Vagina (tissue), 2 donors: ENCODE measurements at regions not wholly inside any gene's neighbourhood (a gene's known extent, or its start where the extent isn't known, plus 50 kb on each side); places are given as distances from the start of the nearest gene placed in this dataset.

Experiments used
- DNase-seq, 2 donors: peaks; one replicate each; pipeline ENCODE4 v3.0.0-alpha.2; 2017; ENCODE audit errors: extremely low spot score in 2 of 2
- H3K27ac ChIP-seq: fragments of 200-600 bp; sonication (generic); one replicate; pipeline ENCODE4 v1.5.1; 2019
- H3K27me3 ChIP-seq: fragments of 200-600 bp; sonication (generic); one replicate; pipeline ENCODE4 v1.5.1; 2019
- H3K36me3 ChIP-seq, 2 donors: fragments of 200-600 bp; sonication (generic); one replicate each; pipeline ENCODE4 v1.5.1; 2017 to 2019
- H3K4me1 ChIP-seq: fragments of 200-600 bp; sonication (generic); one replicate; pipeline ENCODE4 v1.5.1; 2019
- H3K4me3 ChIP-seq, 2 donors: fragments of 200-600 bp; sonication (generic); 1 replicate in 1 of 2; 2 replicates in 1 of 2; pipeline ENCODE4 v1.5.1; 2016 to 2019
- H3K9me3 ChIP-seq: fragments of 200-600 bp; sonication (generic); one replicate; pipeline ENCODE4 v1.5.1; 2019
- CTCF ChIP-seq, 3 experiments: fragments of 450-650 bp in 2 of 3; fragments of 200-600 bp in 1 of 3; sonication (generic) in 1 of 3; IDR thresholded peaks; one replicate each; pipeline ENCODE4 v1.5.1; 2017 to 2019; ENCODE audit warnings: antibody characterized with exemption in 3 of 3, mild to moderate bottlenecking in 2 of 3, moderate library complexity in 2 of 3
- POLR2A ChIP-seq, 2 donors: fragments of 450-650 bp; IDR thresholded peaks; one replicate each; pipeline ENCODE4 v1.6.1; 2017; ENCODE audit warnings: antibody characterized with exemption in 2 of 2, mild to moderate bottlenecking in 2 of 2, moderate library complexity in 2 of 2
- POLR2AphosphoS5 ChIP-seq, 2 donors: sonication (generic); formaldehyde crosslinking; IDR thresholded peaks; one replicate each; pipeline ENCODE4 v1.9.0; 2017; ENCODE audit warnings: antibody characterized with exemption in 2 of 2, mild to moderate bottlenecking in 2 of 2, low read depth in 1 of 2; ENCODE audit not compliant: insufficient read depth in 1 of 2
- intact Hi-C: fragments of 100-400 bp; cut with DNase I; formaldehyde crosslinking; loops from one replicate; pipeline ENCODE4 v1.15.1; 2023

- peaks cover 19% of the 10 kb centered on the region for H3K4me1 ChIP-seq
- TF ChIP-seq CTCF (IDR thresholded peaks at IDR 0.05), result no peak
- no peak for TF ChIP-seq POLR2A (IDR thresholded peaks at IDR 0.05)
- TF ChIP-seq POLR2AphosphoS5 (IDR thresholded peaks at IDR 0.05; ENCODE audit: insufficient read depth in 1 of 2, low read depth in 1 of 2), result no peak
These were observed 83.9 kb downstream of the BMP4 start for GRCh38 chr14:53872681-53873089.

DNA sequence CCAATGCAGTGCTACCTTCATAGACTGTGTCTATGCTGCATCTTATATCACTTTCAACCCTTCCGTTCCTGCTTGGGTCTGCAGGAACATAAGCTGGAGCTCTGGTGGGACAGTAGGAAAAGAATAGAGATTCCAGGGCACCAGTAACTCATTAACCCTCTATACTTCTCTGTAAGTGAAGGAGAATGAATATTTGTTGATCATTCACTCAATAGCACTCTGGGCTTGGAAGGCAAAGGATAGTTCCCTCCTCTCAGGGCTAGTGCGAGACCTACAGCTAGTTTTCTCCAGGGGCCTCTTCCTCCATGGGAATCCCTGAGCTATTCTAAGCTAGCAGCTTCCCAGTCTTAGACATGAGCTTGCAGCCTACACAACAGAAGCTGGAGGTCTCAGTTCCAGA is 84.7 kb downstream of the BMP4 start:
- H3K36me3 ChIP-seq, result no peaks in the 10 kb centered on the region
- no peaks in the 10 kb centered on the region for H3K9me3 ChIP-seq
- no peak overlapping the region for H3K4me3 ChIP-seq
- H3K27ac ChIP-seq, result no peak overlapping the region
- no peaks in the 10 kb centered on the region for H3K27me3 ChIP-seq
- H3K4me1 ChIP-seq, result peaks cover 19% of the 10 kb centered on the region
- no peak for DNase-seq
- TF ChIP-seq CTCF (IDR thresholded peaks at IDR 0.05), result no peak
- intact Hi-C loops, result no loop called here

More at GRCh38 chr14:53872681-53873089, 83.9 kb downstream of the BMP4 start:
- intact Hi-C loops, result no loop called here
- no peak overlapping the region for H3K4me3 ChIP-seq
- no peaks in the 10 kb centered on the region for H3K27me3 ChIP-seq
- DNase-seq, result no peak
- no peak overlapping the region for H3K27ac ChIP-seq
- H3K9me3 ChIP-seq, result no peaks in the 10 kb centered on the region
- no peaks in the 10 kb centered on the region for H3K36me3 ChIP-seq

DNA sequence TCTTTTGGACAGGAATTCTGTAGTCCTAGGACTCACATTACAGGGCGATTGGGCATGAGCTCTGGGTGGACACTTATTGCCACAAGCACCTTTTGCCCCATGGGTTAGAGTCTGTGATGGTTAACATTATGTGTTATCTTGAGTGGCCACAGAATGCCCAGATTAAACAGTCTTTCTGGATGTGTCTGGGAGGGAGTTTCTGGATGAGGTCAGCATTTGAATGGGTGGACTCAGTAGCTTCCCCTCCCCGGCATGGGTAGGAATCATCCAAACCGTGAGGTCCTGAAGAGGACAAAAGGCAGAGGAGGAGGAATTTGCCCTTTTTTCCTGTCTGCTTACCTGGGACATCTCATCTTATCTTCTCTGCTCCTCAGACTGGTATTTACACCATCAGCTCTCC is 85.6 kb downstream of the BMP4 start:
- no peak for DNase-seq
- H3K4me1 ChIP-seq, result peaks cover 19% of the 10 kb centered on the region
- H3K4me3 ChIP-seq, result no peak overlapping the region
- no peaks in the 10 kb centered on the region for H3K9me3 ChIP-seq
- TF ChIP-seq POLR2A (IDR thresholded peaks at IDR 0.05) (no peak), CTCF (IDR thresholded peaks at IDR 0.05) (no peak), POLR2AphosphoS5 (IDR thresholded peaks at IDR 0.05; ENCODE audit: insufficient read depth in 1 of 2, low read depth in 1 of 2) (no peak)
- no peaks in the 10 kb centered on the region for H3K27me3 ChIP-seq
- intact Hi-C loops, result no loop called here
- no peaks in the 10 kb centered on the region for H3K36me3 ChIP-seq
- H3K27ac ChIP-seq, result no peak overlapping the region

DNA sequence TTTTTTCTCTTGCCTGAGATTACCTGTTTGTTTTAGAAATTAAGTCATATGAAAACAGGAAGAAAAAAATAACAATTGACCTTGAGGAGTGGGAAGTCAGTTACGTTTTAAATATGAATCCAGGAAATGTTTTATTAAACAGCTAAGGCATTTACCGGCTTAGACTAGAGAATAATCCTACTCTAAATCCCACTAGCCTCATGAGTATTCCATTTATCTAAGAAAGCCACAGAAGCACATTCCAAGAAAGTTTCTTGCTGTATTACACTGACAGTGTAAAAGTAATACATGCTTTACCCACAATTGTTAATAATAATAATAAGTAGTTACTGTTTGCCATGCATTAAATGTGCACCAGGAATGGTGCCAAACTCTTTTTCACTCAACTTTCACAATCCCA is 90.9 kb downstream of the BMP4 start:
- TF ChIP-seq CTCF (IDR thresholded peaks at IDR 0.05) (no peak), POLR2A (IDR thresholded peaks at IDR 0.05) (no peak), POLR2AphosphoS5 (IDR thresholded peaks at IDR 0.05; ENCODE audit: insufficient read depth in 1 of 2, low read depth in 1 of 2) (no peak)
- no peak overlapping the region for H3K27ac ChIP-seq
- intact Hi-C loops, result no loop called here
- H3K36me3 ChIP-seq, result no peaks in the 10 kb centered on the region
- H3K4me1 ChIP-seq, result no peaks in the 10 kb centered on the region
- DNase-seq, result no peak
- H3K4me3 ChIP-seq, result no peak overlapping the region
- H3K27me3 ChIP-seq, result no peaks in the 10 kb centered on the region
- H3K9me3 ChIP-seq, result no peaks in the 10 kb centered on the region

DNA sequence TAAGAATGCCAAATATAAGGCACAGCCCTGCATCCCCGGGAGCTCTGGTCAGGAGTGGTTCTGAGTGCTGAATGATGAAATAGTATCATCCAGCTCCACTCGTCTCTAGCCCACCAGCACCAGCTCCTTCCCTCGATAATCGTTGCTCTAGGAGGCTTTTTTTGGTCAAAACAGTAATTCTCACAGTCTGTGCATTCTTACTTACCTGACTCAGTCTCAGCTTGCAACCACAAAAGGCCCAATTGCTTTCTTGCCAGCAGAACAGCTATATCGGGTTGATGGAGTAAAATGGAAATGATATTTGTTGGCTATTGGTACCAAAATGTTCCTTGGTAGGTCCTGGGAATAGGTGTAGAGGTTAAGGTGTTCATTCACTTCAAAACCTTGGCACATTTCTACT is 94.8 kb downstream of the BMP4 start:
- Histone ChIP-seq H3K27me3 (no peaks in the 10 kb centered on the region), H3K9me3 (no peaks in the 10 kb centered on the region), H3K4me3 (no peak overlapping the region), H3K36me3 (no peaks in the 10 kb centered on the region), H3K4me1 (no peaks in the 10 kb centered on the region), H3K27ac (no peak overlapping the region)
- no peak for DNase-seq
- intact Hi-C loops, result no loop called here
- TF ChIP-seq CTCF (IDR thresholded peaks at IDR 0.05), result no peak
- no peak for TF ChIP-seq POLR2AphosphoS5 (IDR thresholded peaks at IDR 0.05; ENCODE audit: insufficient read depth in 1 of 2, low read depth in 1 of 2)
